B cell (primary cell): ENCODE measurements at regions not wholly inside any gene's neighbourhood (a gene's known extent, or its start where the extent isn't known, plus 50 kb on each side); places are given as distances from the start of the nearest gene placed in this dataset.

Source experiments
- ATAC-seq: fragments of 200-7000 bp; cut with Tn5 transposase; one replicate; pipeline ENCODE4 v1.10.0; 2021; ENCODE audit warnings: low read depth, mild to moderate bottlenecking, moderate number of reproducible peaks, moderate library complexity
- CTCF ChIA-PET: fragments of 350-600 bp; sonication (Branson Sonifier 250); formaldehyde crosslinking; loops from one replicate; lab custom pipeline; 2021; ENCODE audit warnings: antibody characterized with exemption, inconsistent platforms; lab: Charles Lee
- POLR2A ChIA-PET: fragments of 350-600 bp; sonication (Branson Sonifier 250); formaldehyde crosslinking; loops from one replicate; lab custom pipeline; 2021; ENCODE audit warnings: antibody characterized with exemption; lab: Charles Lee
- DNase-seq: peaks from one replicate; pipeline ENCODE4 v3.0.0; 2013
- H2AFZ ChIP-seq: 2 replicates; pipeline ENCODE4 v1.6.1; 2012; ENCODE audit warnings: mild to moderate bottlenecking, low read depth, low read length; ENCODE audit not compliant: insufficient read depth, poor library complexity, severe bottlenecking
- H3K27ac ChIP-seq, 2 donors: 1 replicate in 1 of 2; 2 replicates in 1 of 2; pipeline ENCODE4 v1.5.1; 2012 to 2013; ENCODE audit warnings: low read length in 2 of 2, mild to moderate bottlenecking in 2 of 2, moderate library complexity in 1 of 2
- H3K27me3 ChIP-seq, 4 experiments: fragments of 200-600 bp in 1 of 4; sonication (generic) in 1 of 4; replicated peaks in 1 of 4; 1 replicate in 2 of 4; 2 replicates in 2 of 4; pipeline versions ENCODE4 v1.6.1 to v1.7.0; 2013 to 2016; ENCODE audit warnings: low read length in 3 of 4, mild to moderate bottlenecking in 2 of 4, mixed read lengths in 1 of 4, moderate library complexity in 1 of 4; ENCODE audit not compliant: insufficient read depth in 4 of 4, control insufficient read depth in 3 of 4; ENCODE audit errors: control extremely low read depth in 1 of 4
- H3K36me3 ChIP-seq, 2 experiments: replicated peaks in 1 of 2; 1 replicate in 1 of 2; 2 replicates in 1 of 2; pipeline versions ENCODE4 v1.6.1 to v1.7.1; 2013; ENCODE audit warnings: low read length in 1 of 2; ENCODE audit not compliant: insufficient read depth in 2 of 2, control insufficient read depth in 1 of 2; ENCODE audit errors: control extremely low read depth in 1 of 2, extremely low read depth in 1 of 2
- H3K4me1 ChIP-seq, 2 donors: fragments of 200-600 bp in 1 of 2; sonication (generic) in 1 of 2; 1 replicate in 1 of 2; 2 replicates in 1 of 2; pipeline versions ENCODE4 v1.5.1 to v1.6.1; 2013 to 2017; ENCODE audit warnings: low read length in 2 of 2; ENCODE audit not compliant: control insufficient read depth in 2 of 2, insufficient read depth in 2 of 2
- H3K4me2 ChIP-seq: replicated peaks from 2 replicates; pipeline ENCODE3; 2012; ENCODE audit warnings: mild to moderate bottlenecking, low read depth, low read length; ENCODE audit not compliant: poor library complexity, severe bottlenecking
- H3K4me3 ChIP-seq, 5 experiments: fragments of 200-600 bp in 1 of 5; sonication (generic) in 1 of 5; 1 replicate in 3 of 5; 2 replicates in 2 of 5; pipeline versions ENCODE4 v1.5.1 to v1.7.0; 2011 to 2016; ENCODE audit warnings: low read length in 4 of 5, mild to moderate bottlenecking in 4 of 5, low read depth in 2 of 5, control low read depth in 1 of 5, moderate library complexity in 1 of 5; ENCODE audit not compliant: insufficient read depth in 1 of 5; ENCODE audit errors: control extremely low read depth in 1 of 5, extremely low read depth in 1 of 5
- H3K79me2 ChIP-seq: fragments of 200-600 bp; sonication (generic); one replicate; pipeline ENCODE4 v1.6.0; 2016; ENCODE audit warnings: low read length; ENCODE audit not compliant: control insufficient read depth, insufficient read depth
- H3K9ac ChIP-seq: fragments of 200-600 bp; sonication (generic); 2 replicates; pipeline ENCODE4 v1.6.1; 2017; ENCODE audit warnings: mild to moderate bottlenecking, low read length, moderate library complexity
- H3K9me3 ChIP-seq, 3 donors: one replicate each; pipeline versions ENCODE4 v1.6.1 to v1.7.1; 2013; ENCODE audit warnings: low read length in 2 of 3; ENCODE audit not compliant: control insufficient read depth in 2 of 3, insufficient read depth in 1 of 3; ENCODE audit errors: control extremely low read depth in 1 of 3
- H4K20me1 ChIP-seq: 2 replicates; pipeline ENCODE4 v1.6.0; 2012; ENCODE audit warnings: mild to moderate bottlenecking, low read length; ENCODE audit not compliant: insufficient read depth, control insufficient read depth, poor library complexity, severe bottlenecking
- H3K27ac Mint-ChIP-seq: one replicate; pipeline ENCODE4 v1.8.0; 2021; ENCODE audit warnings: mixed read lengths
- H3K27me3 Mint-ChIP-seq: one replicate; pipeline ENCODE4 v1.8.0; 2021; ENCODE audit warnings: mixed read lengths
- H3K4me1 Mint-ChIP-seq: one replicate; pipeline ENCODE4 v1.8.0; 2021; ENCODE audit warnings: mixed read lengths
- H3K4me3 Mint-ChIP-seq: one replicate; pipeline ENCODE4 v1.8.0; 2021; ENCODE audit warnings: mixed read lengths
- H3K9me3 Mint-ChIP-seq: one replicate; pipeline ENCODE4 v1.8.0; 2022; ENCODE audit warnings: mixed read lengths; ENCODE audit not compliant: insufficient read depth
- CTCF ChIP-seq: fragments of 200-600 bp; IDR thresholded peaks from one replicate; pipeline ENCODE4 v1.8.0; 2022; ENCODE audit warnings: antibody characterized with exemption, mild to moderate bottlenecking
- EZH2 ChIP-seq: IDR thresholded peaks from 2 replicates; pipeline ENCODE4 v1.6.1; 2012; ENCODE audit warnings: borderline replicate concordance, low read depth, mild to moderate bottlenecking, moderate library complexity, low read length; ENCODE audit not compliant: insufficient read depth, poor library complexity, severe bottlenecking
- WGBS: methylation state at CpG from one replicate; pipeline ENCODE4 v1.1.5; 2013; ENCODE audit warnings: missing lambda C conversion rate; ENCODE audit not compliant: insufficient coverage; 5-methylcytosine and 5-hydroxymethylcytosine counted together
- intact Hi-C: fragments of 100-400 bp; cut with micrococcal nuclease; formaldehyde crosslinking; loops from one replicate; pipeline ENCODE4 v1.10.0; 2022

- no CpG with 5 or more reads among the region's 2 CpGs for WGBS
- no peak for TF ChIP-seq CTCF
- no peak for TF ChIP-seq EZH2
- H3K9ac ChIP-seq, result no peak overlapping the region
- CTCF ChIA-PET, result no interaction called here
- DNase-seq (no peak), ATAC-seq (no peak)
- no peaks in the 10 kb centered on the region for H3K27me3 Mint-ChIP-seq
- no peaks in the 10 kb centered on the region for H3K27me3 ChIP-seq
- intact Hi-C loops, result no loop called here
- no peak overlapping the region for H3K4me3 Mint-ChIP-seq
- H3K9me3 ChIP-seq, result no peaks in the 10 kb centered on the region
- H3K27ac ChIP-seq, result no peak overlapping the region
- POLR2A ChIA-PET, result no interaction called here
- no peaks in the 10 kb centered on the region for H3K79me2 ChIP-seq
- no peaks in the 10 kb centered on the region for H4K20me1 ChIP-seq
- no peak overlapping the region for H3K27ac Mint-ChIP-seq
- no peaks in the 10 kb centered on the region for H3K4me1 Mint-ChIP-seq
- H3K9me3 Mint-ChIP-seq, result no peaks in the 10 kb centered on the region
- H3K36me3 ChIP-seq, result no peaks in the 10 kb centered on the region
- no peak overlapping the region for H3K4me2 ChIP-seq
- H3K4me3 ChIP-seq, result no peak overlapping the region
- H3K4me1 ChIP-seq, result no peaks in the 10 kb centered on the region
- H2AFZ ChIP-seq, result no peak overlapping the region
These were observed 323.3 kb upstream of the USP24 start for GRCh38 chr1:55538428-55538827.

GRCh38 chr1:55536545-55536865 is 321.3 kb upstream of the USP24 start:
- H3K9ac ChIP-seq, result no peak overlapping the region
- WGBS, result 80% methylated on average over 1 of the region's 2 CpGs
- H3K36me3 ChIP-seq, result no peaks in the 10 kb centered on the region
- no peaks in the 10 kb centered on the region for H3K9me3 Mint-ChIP-seq
- no peak overlapping the region for H3K4me2 ChIP-seq
- TF ChIP-seq EZH2, result no peak
- no peak for TF ChIP-seq CTCF
- H3K4me3 Mint-ChIP-seq, result no peak overlapping the region
- intact Hi-C loops, result no loop called here
- no peaks in the 10 kb centered on the region for H3K9me3 ChIP-seq
- POLR2A ChIA-PET, result no interaction called here
- H3K4me1 ChIP-seq, result no peaks in the 10 kb centered on the region
- no peak for DNase-seq
- H2AFZ ChIP-seq, result no peak overlapping the region
- H3K79me2 ChIP-seq, result no peaks in the 10 kb centered on the region
- peaks cover 7% of the 10 kb centered on the region for H3K27me3 Mint-ChIP-seq
- ATAC-seq, result no peak
- no peak overlapping the region for H3K27ac Mint-ChIP-seq
- H3K27me3 ChIP-seq, result no peaks in the 10 kb centered on the region
- no peak overlapping the region for H3K27ac ChIP-seq
- H3K4me3 ChIP-seq, result no peak overlapping the region
- no peaks in the 10 kb centered on the region for H3K4me1 Mint-ChIP-seq
- H4K20me1 ChIP-seq, result no peaks in the 10 kb centered on the region
- CTCF ChIA-PET, result no interaction called here
